ENCODE measurements at regions not wholly inside any gene's neighbourhood (a gene's known extent, or its start where the extent isn't known, plus 50 kb on each side); places are given as distances from the start of the nearest gene placed in this dataset.
"Not testable (repeated sequence)": the region's sequence is repeated elsewhere in the genome, so short reads cannot be mapped to it uniquely, and the experiment has no call there.

DNA sequence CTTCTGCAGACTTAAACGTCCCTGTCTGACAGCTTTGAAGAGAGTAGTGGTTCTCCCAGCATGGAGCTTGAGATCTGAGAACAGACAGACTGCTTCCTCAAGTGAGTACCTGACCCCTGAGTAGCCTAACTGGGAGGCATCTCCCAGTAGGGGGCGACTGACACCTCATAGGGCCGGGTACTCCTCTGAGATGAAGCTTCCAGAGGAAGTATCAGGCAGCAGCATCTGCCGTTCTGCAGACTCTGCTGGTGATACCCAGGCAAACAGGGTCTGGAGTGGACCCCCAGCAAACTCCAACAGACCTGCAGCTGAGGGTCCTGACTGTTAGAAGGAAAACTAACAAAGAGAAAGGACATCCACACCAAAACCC, 174.4 kb downstream of the LRRC70 start:
- not testable (repeated sequence) for TF ChIP-seq POLR2A (IDR thresholded peaks at IDR 0.05)
- TF ChIP-seq, protein P1, sequence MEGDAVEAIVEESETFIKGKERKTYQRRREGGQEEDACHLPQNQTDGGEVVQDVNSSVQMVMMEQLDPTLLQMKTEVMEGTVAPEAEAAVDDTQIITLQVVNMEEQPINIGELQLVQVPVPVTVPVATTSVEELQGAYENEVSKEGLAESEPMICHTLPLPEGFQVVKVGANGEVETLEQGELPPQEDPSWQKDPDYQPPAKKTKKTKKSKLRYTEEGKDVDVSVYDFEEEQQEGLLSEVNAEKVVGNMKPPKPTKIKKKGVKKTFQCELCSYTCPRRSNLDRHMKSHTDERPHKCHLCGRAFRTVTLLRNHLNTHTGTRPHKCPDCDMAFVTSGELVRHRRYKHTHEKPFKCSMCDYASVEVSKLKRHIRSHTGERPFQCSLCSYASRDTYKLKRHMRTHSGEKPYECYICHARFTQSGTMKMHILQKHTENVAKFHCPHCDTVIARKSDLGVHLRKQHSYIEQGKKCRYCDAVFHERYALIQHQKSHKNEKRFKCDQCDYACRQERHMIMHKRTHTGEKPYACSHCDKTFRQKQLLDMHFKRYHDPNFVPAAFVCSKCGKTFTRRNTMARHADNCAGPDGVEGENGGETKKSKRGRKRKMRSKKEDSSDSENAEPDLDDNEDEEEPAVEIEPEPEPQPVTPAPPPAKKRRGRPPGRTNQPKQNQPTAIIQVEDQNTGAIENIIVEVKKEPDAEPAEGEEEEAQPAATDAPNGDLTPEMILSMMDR (IDR thresholded peaks at IDR 0.05), result not testable (repeated sequence)
